Stimulated activated CD8-positive, alpha-beta memory T cell treated with anti-CD3 and anti-CD28 coated beads, Interleukin-4, amount 100 ng/mL, for 1 hour (primary cell): ENCODE measurements at regions not wholly inside any gene's neighbourhood (a gene's known extent, or its start where the extent isn't known, plus 50 kb on each side); places are given as distances from the start of the nearest gene placed in this dataset.

Experiments used
- DNase-seq, 2 donors: peaks; one replicate each; pipeline ENCODE4 v3.0.0-alpha.2; 2020; ENCODE audit warnings: low read depth in 2 of 2, low spot score in 1 of 2

- DNase-seq, result no peak
These were observed 474.1 kb downstream of the MN1 start for GRCh38 chr22:27327497-27327896.

GRCh38 chr22:27327981-27328721 lies 473.4 kb downstream of the MN1 start:
- DNase-seq, result no peak

- no peak for DNase-seq
These were observed 472.3 kb downstream of the MN1 start for GRCh38 chr22:27329131-27329850.

GRCh38 chr22:27329966-27330645 lies 471.4 kb downstream of the MN1 start:
- DNase-seq, result no peak

GRCh38 chr22:27331526-27332281 lies 469.9 kb downstream of the MN1 start:
- DNase-seq, result no peak

GRCh38 chr22:27335102-27335660 lies 466.4 kb downstream of the MN1 start:
- no peak for DNase-seq

GRCh38 chr22:27336151-27337090 lies 465.1 kb downstream of the MN1 start:
- DNase-seq, result no peak

- DNase-seq, result no peak
These were observed 463.9 kb downstream of the MN1 start for GRCh38 chr22:27337676-27338075.

- DNase-seq, result no peak
These were observed 461.5 kb downstream of the MN1 start for GRCh38 chr22:27340047-27340446.

GRCh38 chr22:27344546-27344945 lies 457.0 kb downstream of the MN1 start:
- no peak for DNase-seq

- DNase-seq, result no peak
These were observed 455.9 kb downstream of the MN1 start for GRCh38 chr22:27345691-27346090.

- no peak for DNase-seq
These were observed 453.6 kb downstream of the MN1 start for GRCh38 chr22:27347951-27348350.

- no peak for DNase-seq
These were observed 452.9 kb downstream of the MN1 start for GRCh38 chr22:27348634-27349033.

- no peak for DNase-seq
These were observed 452.1 kb downstream of the MN1 start for GRCh38 chr22:27349456-27349855.

GRCh38 chr22:27350306-27350705 lies 451.2 kb downstream of the MN1 start:
- no peak for DNase-seq

- no peak for DNase-seq
These were observed 449.1 kb downstream of the MN1 start for GRCh38 chr22:27352426-27352825.

- no peak for DNase-seq
These were observed 443.3 kb downstream of the MN1 start for GRCh38 chr22:27358096-27358870.

- DNase-seq, result no peak
These were observed 431.3 kb downstream of the MN1 start for GRCh38 chr22:27370269-27370668.

GRCh38 chr22:27370987-27371386 lies 430.6 kb downstream of the MN1 start:
- DNase-seq, result no peak
